RWPE1 (cell line): ENCODE measurements at regions not wholly inside any gene's neighbourhood (a gene's known extent, or its start where the extent isn't known, plus 50 kb on each side); places are given as distances from the start of the nearest gene placed in this dataset.

Experiments used
- CTCF ChIA-PET: fragments of 350-600 bp; sonication (Branson Sonifier 250); formaldehyde crosslinking; extraction: SDS; loops from one replicate; lab custom pipeline; 2021; lab: Yijun Ruan, JAX
- POLR2A ChIA-PET: fragments of 400-600 bp; formaldehyde crosslinking; extraction: SDS; loops from one replicate; lab custom pipeline; 2020; ENCODE audit warnings: antibody characterized with exemption; ENCODE audit not compliant: low non-redundant PET; lab: Yijun Ruan, JAX
- DNase-seq: peaks from one replicate; pipeline ENCODE4 v3.0.0; 2012; ENCODE audit warnings: low spot score
- H3K27ac ChIP-seq: fragments of 450-650 bp; 2 replicates; pipeline ENCODE4 v1.5.1; 2017
- CTCF ChIP-seq: fragments of 450-650 bp; conservative IDR thresholded peaks from 2 replicates; pipeline ENCODE4 v1.5.1; 2017; ENCODE audit warnings: low read depth, mild to moderate bottlenecking

DNA sequence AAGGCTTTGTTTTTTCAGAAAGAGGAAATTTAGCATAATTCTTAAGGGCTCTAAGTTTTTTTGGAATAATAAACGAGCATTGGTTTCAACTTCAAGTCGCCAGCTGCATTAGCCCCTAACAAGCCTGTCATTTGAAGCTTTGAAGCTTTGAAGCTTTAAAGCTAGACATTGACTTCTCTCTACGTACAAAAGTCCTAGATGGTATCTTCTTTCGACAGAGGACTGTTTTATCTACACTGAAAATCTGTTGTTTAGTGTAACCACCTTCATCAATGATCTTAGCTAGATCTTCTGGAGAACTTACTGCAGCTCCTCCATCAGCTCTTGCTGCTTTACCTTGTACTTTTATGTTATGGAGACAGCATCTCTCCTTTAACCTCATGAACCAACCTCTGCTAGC lies 79.6 kb upstream of the TMEM72 start:
- no peak overlapping the region for H3K27ac ChIP-seq
- ChIA-PET CTCF (interaction anchor here (0.7 kb wide), 1 partner anchor 16 kb away, joined by 3 read pairs; no protein-coding TSS in a partner anchor), POLR2A (no interaction called here)
- no peak for DNase-seq
- no peak for TF ChIP-seq CTCF

GRCh38 chr10:44832595-44833390 lies 78.3 kb upstream of the TMEM72 start:
- no peak for DNase-seq
- POLR2A ChIA-PET = no interaction called here
- CTCF ChIA-PET = no interaction called here
- TF ChIP-seq CTCF = no peak
- H3K27ac ChIP-seq = no peak overlapping the region

GRCh38 chr10:44834131-44834530 lies 77.0 kb upstream of the TMEM72 start:
- TF ChIP-seq CTCF = no peak
- DNase-seq = no peak
- H3K27ac ChIP-seq = no peak overlapping the region
- ChIA-PET CTCF (no interaction called here), POLR2A (no interaction called here)

- H3K27ac ChIP-seq = no peak overlapping the region
- CTCF ChIA-PET = no interaction called here
- POLR2A ChIA-PET = no interaction called here
- no peak for TF ChIP-seq CTCF
- no peak for DNase-seq
Measured at GRCh38 chr10:44835300-44835699, 75.8 kb upstream of the TMEM72 start.

GRCh38 chr10:44843484-44843883 lies 67.7 kb upstream of the TMEM72 start:
- TF ChIP-seq CTCF = no peak
- no peak overlapping the region for H3K27ac ChIP-seq
- no peak for DNase-seq
- ChIA-PET POLR2A (no interaction called here), CTCF (no interaction called here)

DNA sequence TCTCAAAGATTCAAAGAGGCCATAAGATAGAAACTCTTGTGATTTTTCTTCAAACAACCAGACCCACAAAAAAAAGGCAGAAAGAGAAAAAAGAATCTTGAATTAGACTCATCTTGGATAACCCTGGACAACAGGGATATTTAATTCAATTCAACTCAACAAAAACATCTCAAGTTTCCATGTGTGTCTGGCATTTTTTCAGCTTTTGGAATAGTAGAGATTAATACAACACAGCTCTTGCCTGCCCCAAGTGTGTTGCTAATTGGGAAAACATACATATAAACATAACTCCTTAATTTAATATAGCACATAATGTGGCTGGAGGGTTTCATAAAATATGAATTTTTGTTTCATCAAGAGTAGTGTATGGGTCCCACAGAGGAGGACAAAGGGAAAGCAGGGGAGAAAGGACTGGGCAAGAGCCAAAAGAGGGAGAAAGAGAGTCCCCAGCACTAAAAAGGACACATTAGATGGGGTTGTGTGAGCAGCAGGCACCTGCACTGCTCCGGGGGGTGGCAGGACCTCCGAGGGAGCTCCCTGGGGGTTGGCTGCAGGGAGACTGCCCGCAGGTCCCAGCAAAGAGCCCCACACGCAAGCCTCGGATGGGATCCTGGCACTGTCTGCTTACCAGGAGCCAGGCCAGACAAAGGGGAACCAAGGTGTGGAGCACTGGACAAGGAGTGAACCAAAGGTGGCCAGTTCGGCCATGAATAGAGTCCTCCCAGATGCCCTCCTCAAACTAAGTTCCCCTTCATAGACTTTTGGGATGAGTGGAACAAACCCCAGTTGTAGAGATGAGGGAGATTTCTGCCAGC lies 65.6 kb upstream of the TMEM72 start:
- ChIA-PET POLR2A (no interaction called here), CTCF (no interaction called here)
- no peak for TF ChIP-seq CTCF
- H3K27ac ChIP-seq = no peak overlapping the region
- no peak for DNase-seq
